HCT116 (cell line): ENCODE measurements at regions not wholly inside any gene's neighbourhood (a gene's known extent, or its start where the extent isn't known, plus 50 kb on each side); places are given as distances from the start of the nearest gene placed in this dataset.

Source experiments
- ATAC-seq: fragments of 200-7000 bp; cut with Tn5 transposase; 2 replicates; pipeline ENCODE4 v1.9.1; 2020; ENCODE audit warnings: mild to moderate bottlenecking, moderate library complexity
- BruUV-seq: library from RNA; stranded (reverse); fragments of 400-500 nt; replicated peaks from 2 replicates; lab custom pipeline; 2021; lab: Mats Ljungman, UMichigan
- CTCF ChIA-PET: fragments of 300-600 bp; sonication (Branson Sonifier 250); formaldehyde crosslinking; loops from one replicate; lab custom pipeline; 2021; ENCODE audit warnings: antibody characterized with exemption; lab: Charles Lee
- POLR2A ChIA-PET: fragments of 300-600, 350-600 bp; sonication (Branson Sonifier 250); formaldehyde crosslinking; loops from one replicate; lab custom pipeline; 2021; ENCODE audit warnings: antibody characterized with exemption; lab: Charles Lee
- RAD21 ChIA-PET, 2 experiments: fragments of 300-600 bp; sonication (Branson Sonifier 250); formaldehyde crosslinking; loops; one replicate each; lab custom pipeline; 2023; ENCODE audit warnings: low total read pairs in 2 of 2; ENCODE audit not compliant: uncharacterized antibody in 2 of 2, unreplicated experiment in 2 of 2, low non-redundant PET in 1 of 2; lab: Charles Lee
- DNase-seq: peaks from one replicate; pipeline ENCODE4 v3.0.0-alpha.2; 2010; ENCODE audit warnings: low read depth, low spot score
- H2AFZ ChIP-seq: fragments of 200-600 bp; shearing (Covaris generic), sonication (generic); 2 replicates; pipeline ENCODE4 v1.6.1; 2017; ENCODE audit warnings: low read depth, mixed run types, mixed read lengths, antibody characterized with exemption, low read length; ENCODE audit not compliant: poor library complexity, severe bottlenecking
- H3K27ac ChIP-seq: 2 replicates; pipeline ENCODE4 v1.5.1; 2012; ENCODE audit warnings: low read depth, low read length
- H3K27me3 ChIP-seq: fragments of 200-600 bp; sonication (generic); 2 replicates; pipeline ENCODE4 v1.6.1; 2016; ENCODE audit warnings: mixed run types, low read length, mixed read lengths; ENCODE audit not compliant: insufficient read depth
- H3K36me3 ChIP-seq, 2 experiments: fragments of 200-500 bp in 1 of 2; fragments of 200-600 bp in 1 of 2; sonication (Bioruptor generic) in 1 of 2; sonication (generic) in 1 of 2; 2 replicates each; pipeline versions ENCODE4 v1.5.1 to v1.6.1; 2014 to 2016; ENCODE audit warnings: low read length in 2 of 2, inconsistent platforms in 1 of 2, mixed read lengths in 1 of 2, mixed run types in 1 of 2; ENCODE audit not compliant: insufficient read depth in 2 of 2, control insufficient read depth in 1 of 2
- H3K4me1 ChIP-seq, 2 experiments: fragments of 200-600 bp in 1 of 2; sonication (generic) in 1 of 2; 2 replicates each; pipeline versions ENCODE4 v1.5.1 to v1.6.1; 2012 to 2017; ENCODE audit warnings: low read length in 2 of 2, inconsistent platforms in 1 of 2, mild to moderate bottlenecking in 1 of 2, mixed read lengths in 1 of 2, mixed run types in 1 of 2, moderate library complexity in 1 of 2; ENCODE audit not compliant: insufficient read depth in 2 of 2, control insufficient read depth in 1 of 2
- H3K4me2 ChIP-seq: fragments of 200-600 bp; sonication (generic); 2 replicates; pipeline ENCODE4 v1.6.1; 2017; ENCODE audit warnings: mixed run types, low read length, mixed read lengths
- H3K4me3 ChIP-seq, 2 experiments: fragments of 200-600 bp in 1 of 2; sonication (generic) in 1 of 2; replicated peaks in 1 of 2; 2 replicates each; pipeline ENCODE4 v1.5.1; 2011 to 2016; ENCODE audit warnings: low read length in 2 of 2, control low read depth in 1 of 2, low read depth in 1 of 2, mild to moderate bottlenecking in 1 of 2, mixed read lengths in 1 of 2, mixed run types in 1 of 2
- H3K79me2 ChIP-seq: fragments of 200-600 bp; sonication (generic); 2 replicates; pipeline ENCODE4 v1.6.1; 2017; ENCODE audit warnings: mild to moderate bottlenecking, mixed run types, low read length, moderate library complexity, mixed read lengths; ENCODE audit not compliant: insufficient read depth
- H3K9ac ChIP-seq: fragments of 200-600 bp; sonication (generic); 2 replicates; pipeline ENCODE4 v1.6.1; 2016; ENCODE audit warnings: low read length, mixed read lengths
- H3K9me2 ChIP-seq: fragments of 200-600 bp; sonication (generic), shearing (Covaris generic); 2 replicates; pipeline ENCODE4 v1.6.1; 2017; ENCODE audit warnings: mixed run types, mild to moderate bottlenecking, moderate library complexity; ENCODE audit not compliant: insufficient read depth
- H3K9me3 ChIP-seq, 2 experiments: fragments of 200-500 bp in 1 of 2; fragments of 200-600 bp in 1 of 2; sonication (Bioruptor generic) in 1 of 2; sonication (generic) in 1 of 2; 2 replicates each; pipeline ENCODE4 v1.6.1; 2014 to 2017; ENCODE audit warnings: low read length in 2 of 2, mixed read lengths in 2 of 2, inconsistent platforms in 1 of 2, low read depth in 1 of 2, mild to moderate bottlenecking in 1 of 2, mixed run types in 1 of 2, moderate library complexity in 1 of 2; ENCODE audit not compliant: control insufficient read depth in 1 of 2, insufficient read depth in 1 of 2
- H4K20me1 ChIP-seq: fragments of 200-600 bp; sonication (generic), shearing (Covaris generic); 2 replicates; pipeline ENCODE4 v1.6.1; 2017; ENCODE audit warnings: mixed run types, mild to moderate bottlenecking, moderate library complexity; ENCODE audit not compliant: insufficient read depth
- CEBPB ChIP-seq: IDR thresholded peaks from 2 replicates; pipeline ENCODE4 v1.6.1; 2012; ENCODE audit warnings: low read depth
- CTCF ChIP-seq, 3 experiments: fragments of 200-600 bp in 1 of 3; sonication (generic) in 1 of 3; IDR thresholded peaks in 2 of 3; conservative IDR thresholded peaks in 1 of 3; 2 replicates each; pipeline ENCODE4 v1.5.1; 2012 to 2017; ENCODE audit warnings: low read depth in 2 of 3, low read length in 2 of 3, antibody characterized with exemption in 1 of 3, borderline replicate concordance in 1 of 3, control low read depth in 1 of 3, mild to moderate bottlenecking in 1 of 3, mixed read lengths in 1 of 3, mixed run types in 1 of 3, moderate library complexity in 1 of 3; ENCODE audit not compliant: insufficient read depth in 1 of 3
- EGR1 ChIP-seq: IDR thresholded peaks from 2 replicates; pipeline ENCODE4 v1.6.1; 2012; ENCODE audit warnings: low read depth
- ELF1 ChIP-seq: IDR thresholded peaks from 2 replicates; pipeline ENCODE4 v1.6.1; 2012; ENCODE audit warnings: low read depth, borderline replicate concordance
- EZH2 ChIP-seq: fragments of 200-600 bp; sonication (generic); IDR thresholded peaks from 2 replicates; pipeline ENCODE4 v1.6.1; 2017; ENCODE audit warnings: antibody characterized with exemption, mixed run types
- EZH2phosphoT487 ChIP-seq: fragments of 200-600 bp; IDR thresholded peaks from 2 replicates; pipeline ENCODE4 v1.6.1; 2018; ENCODE audit warnings: antibody characterized with exemption, borderline replicate concordance
- FOSL1 ChIP-seq: IDR thresholded peaks from 2 replicates; pipeline ENCODE4 v1.6.1; 2012; ENCODE audit warnings: low read depth
- POLR2A ChIP-seq: IDR thresholded peaks from 2 replicates; pipeline ENCODE4 v1.7.0; 2011; ENCODE audit warnings: borderline replicate concordance; ENCODE audit not compliant: insufficient read depth, insufficient read length; ENCODE audit errors: extremely low read depth
- SP1 ChIP-seq: IDR thresholded peaks from 2 replicates; pipeline ENCODE4 v1.6.1; 2012; ENCODE audit warnings: low read depth
- ZBTB33 ChIP-seq: IDR thresholded peaks from 2 replicates; pipeline ENCODE4 v1.6.1; 2011; ENCODE audit warnings: mild to moderate bottlenecking, low read length, moderate library complexity; ENCODE audit not compliant: insufficient replicate concordance; ENCODE audit errors: extremely low read depth
- intact Hi-C: fragments of 100-400 bp; cut with micrococcal nuclease; formaldehyde crosslinking; loops from 2 replicates; pipeline ENCODE4 v1.10.0; 2022

GRCh38 chr5:17847286-17847685, 213.0 kb downstream of the TAF11L14 start:
- intact Hi-C loops: no loop called here
- peaks cover 6 to 8% of the 10 kb centered on the region in 2 experiments; a peak in 2 of 4 replicates for H3K9me3 ChIP-seq
- no peaks in the 10 kb centered on the region for H4K20me1 ChIP-seq
- H2AFZ ChIP-seq: no peak overlapping the region
- DNase-seq: no peak
- ATAC-seq: no peak
- POLR2A ChIA-PET: no interaction called here
- H3K4me2 ChIP-seq: no peak overlapping the region
- TF ChIP-seq CEBPB: no peak
- TF ChIP-seq ELF1: no peak
- no peak for TF ChIP-seq EZH2
- TF ChIP-seq CTCF (IDR thresholded peaks at IDR 0.05 in 2 of 3, conservative IDR thresholded peaks at IDR 0.05 in 1 of 3; ENCODE audit: borderline replicate concordance in 1 of 3, insufficient read depth in 1 of 3, low read depth in 2 of 3, low read length in 2 of 3): no peak
- no peak for TF ChIP-seq EZH2phosphoT487
- no peak for TF ChIP-seq SP1
- no peak for TF ChIP-seq ZBTB33
- no peak for TF ChIP-seq FOSL1
- no peak for TF ChIP-seq EGR1
- no peak for TF ChIP-seq POLR2A
- TF ChIP-seq, all 23 proteins: peak for 0
- Histone ChIP-seq H3K27me3 (no peaks in the 10 kb centered on the region), H3K79me2 (no peaks in the 10 kb centered on the region), H3K9ac (no peak overlapping the region), H3K27ac (no peak overlapping the region), H3K4me1 (no peaks in the 10 kb centered on the region), H3K9me2 (no peaks in the 10 kb centered on the region), H3K4me3 (no peak overlapping the region), H3K36me3 (no peaks in the 10 kb centered on the region)
- RAD21 ChIA-PET: no interaction called here
- no TSS peak for BruUV-seq
- CTCF ChIA-PET: no interaction called here
